GM12878 (cell line): ENCODE measurements at regions not wholly inside any gene's neighbourhood (a gene's known extent, or its start where the extent isn't known, plus 50 kb on each side); places are given as distances from the start of the nearest gene placed in this dataset.

Experiments used
- ATAC-seq: fragments of 200-7000 bp; cut with Tn5 transposase; 3 replicates; pipeline ENCODE4 v1.9.1; 2020; ENCODE audit warnings: mild to moderate bottlenecking, moderate library complexity
- BruUV-seq: library from RNA; stranded (reverse); fragments of 400-500 nt; replicated peaks from 2 replicates; lab custom pipeline; 2021; lab: Mats Ljungman, UMichigan
- CTCF ChIA-PET: fragments of 300-600 bp; sonication (Branson Sonifier 250); formaldehyde crosslinking; extraction: SDS; loops from one replicate; lab custom pipeline; 2021; ENCODE audit warnings: inconsistent platforms; lab: Yijun Ruan, JAX
- POLR2A ChIA-PET: fragments of 350-600 bp; formaldehyde crosslinking; extraction: SDS; loops from one replicate; lab custom pipeline; 2021; ENCODE audit warnings: inconsistent platforms; lab: Charles Lee
- RAD21 ChIA-PET: fragments of 300-600 bp; sonication (Branson Sonifier 250); formaldehyde crosslinking; loops from one replicate; lab custom pipeline; 2023; ENCODE audit warnings: antibody characterized with exemption; ENCODE audit not compliant: unreplicated experiment; lab: Charles Lee
- SMC1A ChIA-PET: fragments of 300-600 bp; sonication (Branson Sonifier 250); formaldehyde crosslinking; loops from one replicate; lab custom pipeline; 2023; ENCODE audit not compliant: unreplicated experiment, uncharacterized antibody; lab: Charles Lee
- DNase-seq: peaks from one replicate; pipeline ENCODE4 v3.0.0-alpha.2; 2011; ENCODE audit warnings: low read depth, low spot score
- FAIRE-seq: peaks from 3 replicates; lab custom pipeline; 2011; peaks lifted over from hg19 to GRCh38; lab: Jason Lieb, UNC
- H2AFZ ChIP-seq: 2 replicates; pipeline ENCODE4 v1.6.0; 2011; ENCODE audit warnings: low read depth, low read length, control low read depth; ENCODE audit not compliant: control insufficient read depth
- H3K27ac ChIP-seq: 2 replicates; pipeline ENCODE4 v1.5.1; 2011; ENCODE audit warnings: control low read depth; ENCODE audit not compliant: control insufficient read depth, insufficient read depth
- H3K27me3 ChIP-seq, 2 experiments: replicated peaks in 1 of 2; 2 replicates each; pipeline versions ENCODE4 v1.6.0 to v1.6.1; 2011; ENCODE audit warnings: low read length in 1 of 2; ENCODE audit not compliant: control insufficient read depth in 2 of 2, insufficient read depth in 2 of 2
- H3K36me3 ChIP-seq, 2 experiments: 2 replicates each; pipeline ENCODE4 v1.5.1; 2011; ENCODE audit warnings: low read length in 1 of 2; ENCODE audit not compliant: control insufficient read depth in 2 of 2, insufficient read depth in 2 of 2
- H3K4me1 ChIP-seq: 2 replicates; pipeline ENCODE4 v1.6.1; 2011; ENCODE audit warnings: mild to moderate bottlenecking, low read length, moderate library complexity, mixed read lengths; ENCODE audit not compliant: control insufficient read depth, insufficient read depth
- H3K4me2 ChIP-seq: 2 replicates; pipeline ENCODE4 v1.6.0; 2011; ENCODE audit warnings: control low read depth; ENCODE audit not compliant: control insufficient read depth, insufficient read depth
- H3K4me3 ChIP-seq: fragments of 200-600 bp; sonication (generic); 2 replicates; pipeline ENCODE4 v1.5.1; 2016
- H3K79me2 ChIP-seq: 2 replicates; pipeline ENCODE4 v1.6.0; 2011; ENCODE audit warnings: low read length; ENCODE audit not compliant: control insufficient read depth, insufficient read depth
- H3K9ac ChIP-seq: 2 replicates; pipeline ENCODE4 v1.8.0; 2011; ENCODE audit warnings: low read length, control low read depth, mixed read lengths; ENCODE audit not compliant: control insufficient read depth, insufficient read depth
- H3K9me3 ChIP-seq: replicated peaks from 3 replicates; pipeline ENCODE4 v1.5.1; 2011; ENCODE audit warnings: mild to moderate bottlenecking, low read length; ENCODE audit not compliant: control insufficient read depth, insufficient read depth
- H4K20me1 ChIP-seq: 2 replicates; pipeline ENCODE4 v1.6.0; 2011; ENCODE audit not compliant: control insufficient read depth, insufficient read depth
- BRCA1 ChIP-seq: IDR thresholded peaks from 2 replicates; pipeline ENCODE4 v1.6.1; 2011; ENCODE audit warnings: low read depth, low read length, improper control_type of control experiment
- CBX5 ChIP-seq: sonication (generic); IDR thresholded peaks from 2 replicates; pipeline ENCODE4 v1.6.1; 2016; ENCODE audit warnings: low read depth, moderate library complexity, mild to moderate bottlenecking, inconsistent platforms
- CHD1 ChIP-seq: IDR thresholded peaks from 2 replicates; pipeline ENCODE4 v1.6.1; 2012; ENCODE audit warnings: low read depth, low read length, improper control_type of control experiment
- CHD4 ChIP-seq: fragments of 200-600 bp; sonication (generic); IDR thresholded peaks from 2 replicates; pipeline ENCODE4 v1.6.1; 2016; ENCODE audit warnings: mild to moderate bottlenecking
- CREM ChIP-seq: IDR thresholded peaks from 2 replicates; pipeline ENCODE4 v1.6.1; 2014; ENCODE audit warnings: antibody characterized with exemption, low read depth
- HDAC6 ChIP-seq: fragments of 200-600 bp; sonication (generic); IDR thresholded peaks from one replicate; pipeline ENCODE4 v1.8.0; 2017; ENCODE audit warnings: antibody characterized with exemption; ENCODE audit not compliant: unreplicated experiment
- IRF4 ChIP-seq: IDR thresholded peaks from 2 replicates; pipeline ENCODE4 v1.6.1; 2011; ENCODE audit warnings: low read depth, low read length
- KLF5 ChIP-seq: fragments of 450-650 bp; IDR thresholded peaks from 2 replicates; pipeline ENCODE4 v1.6.1; 2014; ENCODE audit warnings: mild to moderate bottlenecking; ENCODE audit not compliant: partially characterized antibody
- NBN ChIP-seq: fragments of 450-650 bp; IDR thresholded peaks from 2 replicates; pipeline ENCODE4 v1.6.1; 2016
- SP1 ChIP-seq: IDR thresholded peaks from one replicate; pipeline ENCODE4 v1.6.1; 2011; ENCODE audit warnings: low read depth, low read length
- TCF12 ChIP-seq: IDR thresholded peaks from 2 replicates; pipeline ENCODE4 v1.6.1; 2011; ENCODE audit warnings: low read depth, mild to moderate bottlenecking, low read length
- USF2 ChIP-seq: IDR thresholded peaks from 2 replicates; pipeline ENCODE4 v1.6.1; 2011; ENCODE audit warnings: low read depth, low read length, improper control_type of control experiment, borderline replicate concordance
- ZBTB40 ChIP-seq: fragments of 450-650 bp; IDR thresholded peaks from 2 replicates; pipeline ENCODE4 v1.6.1; 2016; ENCODE audit warnings: mild to moderate bottlenecking, moderate library complexity, borderline replicate concordance
- ZNF207 ChIP-seq: fragments of 450-650 bp; IDR thresholded peaks from 2 replicates; pipeline ENCODE4 v1.6.1; 2014; ENCODE audit warnings: antibody characterized with exemption, mild to moderate bottlenecking, borderline replicate concordance
- ZNF274 ChIP-seq: IDR thresholded peaks from one replicate; pipeline ENCODE4 v1.8.0; 2011; ENCODE audit not compliant: insufficient read length, insufficient read depth
- ZSCAN29 ChIP-seq: fragments of 450-650 bp; IDR thresholded peaks from 2 replicates; pipeline ENCODE4 v1.6.1; 2017; ENCODE audit warnings: mild to moderate bottlenecking, moderate library complexity
- WGBS: methylation state at CpG from one replicate; pipeline ENCODE4 v1.1.6; 2016; ENCODE audit warnings: low lambda C conversion rate; ENCODE audit not compliant: insufficient replicate concordance, insufficient coverage; ENCODE audit errors: missing lambda C conversion rate; 5-methylcytosine and 5-hydroxymethylcytosine counted together
- in situ Hi-C: fragments of 300-500 bp; cut with MboI; formaldehyde crosslinking; loops from 9 replicates; pipeline ENCODE4 v1.14.3; 2018; ENCODE audit warnings: mixed read lengths
- intact Hi-C: fragments of 100-400 bp; cut with micrococcal nuclease; formaldehyde crosslinking; loops from one replicate; pipeline ENCODE4 v1.14.2; 2022; ENCODE audit not compliant: unreplicated experiment

GRCh38 chr12:114878781-114879180 is 194.8 kb upstream of the TBX3 start:
- WGBS, result 58% methylated on average over 4 of the region's 4 CpGs
- no TSS peak for BruUV-seq
- no peaks in the 10 kb centered on the region for H3K27me3 ChIP-seq
- no peaks in the 10 kb centered on the region for H3K36me3 ChIP-seq
- no peak overlapping the region for H3K4me3 ChIP-seq
- H3K27ac ChIP-seq, result no peak overlapping the region
- no peak for ATAC-seq
- H3K4me2 ChIP-seq, result no peak overlapping the region
- H2AFZ ChIP-seq, result no peak overlapping the region
- no peak for FAIRE-seq
- TF ChIP-seq TCF12 (no peak), ZNF207 (no peak), CBX5 (no peak), USF2 (no peak), CHD1 (no peak), HDAC6 (no peak), KLF5 (no peak), ZSCAN29 (no peak), NBN (no peak), ZNF274 (no peak), BRCA1 (no peak), SP1 (no peak), CREM (no peak), CHD4 (no peak), IRF4 (no peak), ZBTB40 (no peak)
- in situ Hi-C loops (no loop called here), intact Hi-C loops (no loop called here)
- no peaks in the 10 kb centered on the region for H3K9me3 ChIP-seq
- ChIA-PET SMC1A (interaction anchor here (0.6 kb wide), 1 partner anchor 19 kb away, joined by 4 read pairs; no protein-coding TSS in a partner anchor), CTCF (no interaction called here), POLR2A (no interaction called here), RAD21 (no interaction called here)
- no peaks in the 10 kb centered on the region for H4K20me1 ChIP-seq
- no peak for DNase-seq
- no peak overlapping the region for H3K9ac ChIP-seq
- H3K79me2 ChIP-seq, result no peaks in the 10 kb centered on the region
- no peaks in the 10 kb centered on the region for H3K4me1 ChIP-seq
